ENCODE measurements at regions not wholly inside any gene's neighbourhood (a gene's known extent, or its start where the extent isn't known, plus 50 kb on each side); places are given as distances from the start of the nearest gene placed in this dataset.

DNA sequence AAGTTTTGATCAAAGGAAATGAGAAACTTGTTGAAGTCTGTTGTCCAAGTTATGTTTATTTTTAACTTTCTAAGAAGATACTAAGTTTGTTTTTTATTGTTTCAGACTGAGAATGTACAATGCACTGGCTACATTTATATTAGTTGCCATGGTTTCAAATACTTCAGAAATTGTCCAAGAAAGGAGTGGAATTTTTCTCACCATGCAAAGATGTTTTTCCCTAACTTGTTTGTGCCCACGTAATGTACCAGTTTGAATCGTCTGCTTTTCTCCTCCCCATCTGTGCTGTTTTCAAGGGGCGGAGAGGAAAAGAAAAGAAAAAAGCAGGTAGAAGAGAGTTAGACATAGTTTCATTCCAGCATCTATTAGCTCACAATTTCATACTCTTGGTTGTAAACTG lies 407.0 kb downstream of the KCTD16 start:
- no peak overlapping the region for H3K9ac ChIP-seq (ENCODE audit: insufficient read depth in 1 of 2, low read depth in 2 of 2, low read length in 2 of 2)
- H4K20me1 ChIP-seq (replicated peaks; ENCODE audit: control insufficient read depth, insufficient read depth, low read length), result no peaks in the 10 kb centered on the region
- FAIRE-seq (no peak), DNase-seq (ENCODE audit: extremely low read depth in 1 of 4, low spot score in 3 of 4) (no peak), ATAC-seq (no peak)
- no TSS peak for BruUV-seq (replicated peaks)
- no peaks in the 10 kb centered on the region for H3K4me1 ChIP-seq (replicated peaks in 1 of 2; ENCODE audit: control insufficient read depth in 2 of 2, insufficient read depth in 2 of 2, low read length in 2 of 2)
- no peak overlapping the region for H2AFZ ChIP-seq (ENCODE audit: low read depth, low read length)
- in situ Hi-C loops (cut with MboI), result no loop called here
- H3K9me1 ChIP-seq (ENCODE audit: control insufficient read depth, insufficient read depth, low read length), result no peaks in the 10 kb centered on the region
- no peaks in the 10 kb centered on the region for H3K27me3 ChIP-seq (ENCODE audit: control insufficient read depth in 2 of 2, insufficient read depth in 2 of 2, low read length in 2 of 2)
- H3K4me2 ChIP-seq (ENCODE audit: insufficient read depth, low read length), result no peak overlapping the region
- CTCF ChIA-PET (ENCODE audit: low intra/inter-chr PET ratio), result no interaction called here
- H3K79me2 ChIP-seq (ENCODE audit: control insufficient read depth, insufficient read depth, low read length), result no peaks in the 10 kb centered on the region
- TF ChIP-seq ZNF146 (CRISPR knock-in tag; IDR thresholded peaks at IDR 0.05; ENCODE audit: unreplicated experiment) (no peak), MAFF (IDR thresholded peaks at IDR 0.05; ENCODE audit: low read length) (no peak), HDAC2 (IDR thresholded peaks at IDR 0.05) (no peak), E2F3 (CRISPR knock-in tag; IDR thresholded peaks at IDR 0.05) (no peak), RUNX1 (IDR thresholded peaks at IDR 0.05; ENCODE audit: low read depth) (no peak), DDX20 (tag; IDR thresholded peaks at IDR 0.05; ENCODE audit: low read depth) (no peak), DACH1 (IDR thresholded peaks at IDR 0.05; ENCODE audit: partially characterized antibody) (no peak), FOS (IDR thresholded peaks at IDR 0.05; ENCODE audit: extremely low read depth, insufficient read length) (no peak), ZNF184 (CRISPR knock-in tag; IDR thresholded peaks at IDR 0.05) (no peak), ZKSCAN1 (IDR thresholded peaks at IDR 0.05; ENCODE audit: low read depth, low read length) (no peak), FOSL1 (tag; conservative IDR thresholded peaks at IDR 0.05) (no peak), KDM1A (IDR thresholded peaks at IDR 0.05) (no peak), CBX5 (IDR thresholded peaks at IDR 0.05; ENCODE audit: borderline replicate concordance, low read depth) (no peak), FOXJ2 (tag; IDR thresholded peaks at IDR 0.05) (no peak), ELK1 (CRISPR knock-in tag; IDR thresholded peaks at IDR 0.05) (no peak), PRPF4 (IDR thresholded peaks at IDR 0.05; ENCODE audit: insufficient read depth, low read depth, low read length, poor library complexity, severe bottlenecking) (no peak), ZBTB49 (CRISPR knock-in tag; IDR thresholded peaks at IDR 0.05; ENCODE audit: borderline replicate concordance) (no peak)
- TF ChIP-seq, protein P1, sequence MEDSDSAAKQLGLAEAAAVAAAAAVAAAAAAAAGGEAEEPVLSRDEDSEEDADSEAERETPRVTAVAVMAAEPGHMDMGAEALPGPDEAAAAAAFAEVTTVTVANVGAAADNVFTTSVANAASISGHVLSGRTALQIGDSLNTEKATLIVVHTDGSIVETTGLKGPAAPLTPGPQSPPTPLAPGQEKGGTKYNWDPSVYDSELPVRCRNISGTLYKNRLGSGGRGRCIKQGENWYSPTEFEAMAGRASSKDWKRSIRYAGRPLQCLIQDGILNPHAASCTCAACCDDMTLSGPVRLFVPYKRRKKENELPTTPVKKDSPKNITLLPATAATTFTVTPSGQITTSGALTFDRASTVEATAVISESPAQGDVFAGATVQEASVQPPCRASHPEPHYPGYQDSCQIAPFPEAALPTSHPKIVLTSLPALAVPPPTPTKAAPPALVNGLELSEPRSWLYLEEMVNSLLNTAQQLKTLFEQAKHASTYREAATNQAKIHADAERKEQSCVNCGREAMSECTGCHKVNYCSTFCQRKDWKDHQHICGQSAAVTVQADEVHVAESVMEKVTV (CRISPR knock-in tag; IDR thresholded peaks at IDR 0.05), result no peak
- TF ChIP-seq, protein P2, sequence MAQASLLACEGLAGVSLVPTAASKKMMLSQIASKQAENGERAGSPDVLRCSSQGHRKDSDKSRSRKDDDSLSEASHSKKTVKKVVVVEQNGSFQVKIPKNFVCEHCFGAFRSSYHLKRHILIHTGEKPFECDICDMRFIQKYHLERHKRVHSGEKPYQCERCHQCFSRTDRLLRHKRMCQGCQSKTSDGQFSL (CRISPR knock-in tag; IDR thresholded peaks at IDR 0.05), result no peak
- TF ChIP-seq, protein P2 (tag; IDR thresholded peaks at IDR 0.05), result no peak
- no peaks in the 10 kb centered on the region for H3K36me3 ChIP-seq (ENCODE audit: control insufficient read depth, insufficient read depth, low read length)
- WGBS (ENCODE audit: insufficient coverage, low coverage, missing lambda C conversion rate), result 0% methylated on average over 3 of the region's 3 CpGs
- POLR2A ChIA-PET, result no interaction called here
- no peak overlapping the region for H3K4me3 ChIP-seq
- intact Hi-C loops (cut with micrococcal nuclease), result no loop called here
- no peak overlapping the region for H3K27ac ChIP-seq (ENCODE audit: extremely low read depth, low read depth, low read length)
- no peaks in the 10 kb centered on the region for H3K9me3 ChIP-seq (replicated peaks; ENCODE audit: control insufficient read depth, insufficient read depth, low read depth, low read length)

All from K562 (cell line).